ENCODE measurements at regions not wholly inside any gene's neighbourhood (a gene's known extent, or its start where the extent isn't known, plus 50 kb on each side); places are given as distances from the start of the nearest gene placed in this dataset.

- ChIA-PET POLR2A (no interaction called here), CTCF (no interaction called here), RAD21 (ENCODE audit: low non-redundant PET in 1 of 2, low total read pairs in 2 of 2, uncharacterized antibody in 2 of 2, unreplicated experiment in 2 of 2) (no interaction called here)
- Histone ChIP-seq H3K36me3 (ENCODE audit: control insufficient read depth in 1 of 2, insufficient read depth in 2 of 2, low read length in 2 of 2) (no peaks in the 10 kb centered on the region), H3K9ac (ENCODE audit: low read length) (no peak overlapping the region), H2AFZ (ENCODE audit: low read depth, low read length, poor library complexity, severe bottlenecking) (no peak overlapping the region), H3K9me3 (ENCODE audit: control insufficient read depth in 1 of 2, insufficient read depth in 1 of 2, low read depth in 1 of 2, low read length in 2 of 2) (no peaks in the 10 kb centered on the region), H3K4me1 (ENCODE audit: control insufficient read depth in 1 of 2, insufficient read depth in 2 of 2, low read length in 2 of 2) (no peaks in the 10 kb centered on the region), H3K4me2 (ENCODE audit: low read length) (no peak overlapping the region), H4K20me1 (ENCODE audit: insufficient read depth) (no peaks in the 10 kb centered on the region), H3K4me3 (replicated peaks in 1 of 2; ENCODE audit: low read depth in 1 of 2, low read length in 2 of 2) (no peak overlapping the region), H3K9me2 (ENCODE audit: insufficient read depth) (no peaks in the 10 kb centered on the region), H3K79me2 (ENCODE audit: insufficient read depth, low read length) (no peaks in the 10 kb centered on the region), H3K27me3 (ENCODE audit: insufficient read depth, low read length) (no peaks in the 10 kb centered on the region), H3K27ac (ENCODE audit: low read depth, low read length) (no peak overlapping the region)
- no TSS peak for BruUV-seq (replicated peaks)
- ATAC-seq = no peak
- intact Hi-C loops (cut with micrococcal nuclease) = no loop called here
- DNase-seq (ENCODE audit: low read depth, low spot score) = no peak
- TF ChIP-seq EZH2phosphoT487 (IDR thresholded peaks at IDR 0.05; ENCODE audit: borderline replicate concordance) (no peak), ZBTB33 (IDR thresholded peaks at IDR 0.05; ENCODE audit: extremely low read depth, insufficient replicate concordance, low read length) (no peak), YY1 (IDR thresholded peaks at IDR 0.05; ENCODE audit: extremely low read depth, insufficient replicate concordance, low read depth, low read length) (no peak), CBX3 (IDR thresholded peaks at IDR 0.05; ENCODE audit: low read depth) (no peak), CEBPB (IDR thresholded peaks at IDR 0.05; ENCODE audit: low read depth) (no peak), POLR2A (IDR thresholded peaks at IDR 0.05; ENCODE audit: borderline replicate concordance, extremely low read depth, insufficient read depth, insufficient read length) (no peak), ZNF274 (IDR thresholded peaks at IDR 0.05; ENCODE audit: low read depth, low read length) (no peak), ATF3 (IDR thresholded peaks at IDR 0.05) (no peak), REST (IDR thresholded peaks at IDR 0.05; ENCODE audit: low read depth) (no peak)
Observed at GRCh38 chr13:85430216-85430794, 368.9 kb downstream of the SLITRK6 start.

Data from HCT116 (cell line).